Activated T-cell treated with anti-CD3 and anti-CD28 coated beads for 4 hours (primary cell): ENCODE measurements at regions not wholly inside any gene's neighbourhood (a gene's known extent, or its start where the extent isn't known, plus 50 kb on each side); places are given as distances from the start of the nearest gene placed in this dataset.
"Not testable (repeated sequence)": the region's sequence is repeated elsewhere in the genome, so short reads cannot be mapped to it uniquely, and the experiment has no call there.

Experiments
- DNase-seq: peaks from one replicate; pipeline ENCODE4 v3.0.0-alpha.2; 2020

DNA sequence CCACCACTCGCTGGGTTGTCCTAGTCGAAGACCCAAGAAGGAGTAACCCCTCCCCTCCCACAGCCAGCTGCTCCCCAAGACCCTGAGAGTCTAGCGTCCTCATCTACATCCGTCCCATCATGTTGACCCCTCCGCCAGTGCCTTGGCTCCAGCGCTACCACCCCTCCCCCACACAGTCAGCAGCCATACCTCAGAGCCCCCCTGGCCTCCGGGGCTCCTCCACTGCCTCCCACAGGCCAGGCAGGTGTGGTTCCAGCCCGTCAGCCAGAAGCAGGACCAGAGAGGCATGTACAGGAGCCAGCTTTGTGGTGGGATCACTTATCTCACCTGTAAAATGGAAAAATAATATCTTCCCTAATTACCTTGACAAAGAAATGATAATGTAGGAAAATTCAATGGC is 51.5 kb upstream of the PHF21B start:
- DNase-seq, result no peak

DNA sequence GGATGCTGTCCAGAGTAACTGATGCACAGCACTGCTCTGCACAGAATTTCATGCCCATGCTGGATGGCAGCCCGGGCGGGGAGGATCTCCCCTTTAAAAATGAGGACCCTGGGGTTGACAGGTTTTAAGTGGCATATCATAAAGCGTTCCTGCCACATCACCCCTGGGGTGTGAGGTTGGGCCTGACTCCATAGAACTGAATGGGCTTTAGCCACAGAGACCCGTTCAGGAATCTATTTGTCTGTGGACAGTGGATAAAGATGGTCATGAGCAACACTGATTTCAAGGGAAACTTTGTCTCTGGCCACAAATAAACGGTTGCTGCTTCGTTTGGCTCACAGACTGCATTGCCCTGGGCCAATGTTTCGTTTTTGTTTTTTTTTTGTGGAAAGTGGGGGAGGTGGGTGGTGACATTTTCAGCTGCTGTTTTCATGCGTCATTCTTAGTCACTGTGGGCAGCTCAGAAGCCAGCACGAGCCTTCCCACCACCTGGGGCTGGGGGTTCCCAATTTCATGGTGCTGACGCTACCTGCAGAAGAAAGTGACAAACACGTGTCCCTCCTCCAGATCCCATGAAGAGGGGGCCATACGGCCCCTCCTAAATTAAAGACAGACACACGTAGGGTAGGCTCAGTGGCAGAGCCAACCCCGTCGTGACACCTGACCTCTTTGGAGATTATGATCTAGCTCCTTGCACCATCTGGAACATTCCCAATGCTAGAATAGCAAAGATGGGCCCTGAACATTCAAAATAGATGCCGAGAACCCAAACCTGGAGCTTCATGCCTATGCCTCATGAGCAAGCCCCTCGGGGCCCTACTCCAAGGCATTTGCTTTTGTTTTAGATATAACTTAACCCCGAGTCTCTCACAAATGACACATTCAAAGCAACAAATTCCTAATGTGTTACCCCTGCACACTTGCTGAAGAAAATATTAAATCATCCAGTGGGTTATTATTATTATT is 54.8 kb upstream of the PHF21B start:
- peak; percentile 13 for DNase-seq

DNA sequence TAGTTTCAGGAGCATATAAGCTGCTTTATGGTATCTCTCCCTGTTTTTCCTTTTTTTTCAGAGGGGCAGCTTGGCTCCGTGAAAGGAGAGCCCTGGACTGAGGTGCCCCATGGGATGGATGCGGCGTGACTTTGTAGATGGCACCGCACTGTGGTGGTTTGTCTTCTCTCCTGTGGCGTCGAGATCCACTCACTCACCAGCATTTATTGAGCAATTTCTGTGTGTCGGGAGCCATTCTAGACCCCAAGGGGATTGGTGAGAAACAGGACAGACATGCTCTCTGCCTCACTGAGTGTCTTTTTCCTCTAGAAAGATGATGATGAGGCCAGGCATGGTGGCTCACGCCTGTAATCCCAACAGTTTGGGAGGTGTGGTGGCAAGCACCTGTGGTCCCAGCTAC is 55.9 kb upstream of the PHF21B start:
- no peak for DNase-seq

DNA sequence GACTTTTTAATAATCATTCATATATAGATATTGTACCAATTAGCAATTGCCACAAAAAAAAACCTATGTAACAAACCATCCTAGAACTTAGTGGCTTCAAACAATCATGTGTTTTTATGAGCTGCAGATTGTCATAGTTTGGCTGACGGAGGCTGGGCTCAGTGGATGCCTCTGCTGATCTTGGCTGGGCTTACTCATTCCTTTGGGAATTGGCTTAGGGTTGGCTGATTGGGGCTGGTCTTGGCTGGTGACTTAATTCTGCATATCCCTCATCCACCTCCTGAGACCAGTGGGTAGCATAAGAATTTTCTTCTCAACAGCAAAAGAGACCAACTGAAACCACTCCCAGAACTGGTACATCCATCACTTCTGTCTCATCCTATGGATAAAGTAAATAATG is 57.9 kb upstream of the PHF21B start:
- no peak for DNase-seq

DNA sequence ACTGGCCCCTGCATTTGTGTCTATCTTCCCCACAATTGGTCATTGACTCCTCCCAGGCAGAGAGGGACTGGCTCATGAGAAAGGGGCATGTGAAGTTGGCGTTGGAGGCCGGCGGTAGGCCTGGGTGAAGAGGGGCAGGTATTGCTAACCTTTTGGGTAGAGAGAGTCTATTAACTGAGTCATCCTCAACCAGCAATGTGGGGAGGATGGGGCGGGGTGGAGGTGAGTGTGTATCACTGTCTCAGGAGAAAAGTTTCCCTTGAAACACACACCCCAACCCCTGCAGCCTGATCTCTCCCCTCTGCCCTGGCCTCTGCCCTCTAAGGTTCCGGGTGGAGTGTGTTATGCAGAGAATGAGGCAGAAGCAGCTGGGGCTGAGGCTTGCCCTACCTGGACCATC is 60.1 kb upstream of the PHF21B start:
- DNase-seq, result no peak

DNA sequence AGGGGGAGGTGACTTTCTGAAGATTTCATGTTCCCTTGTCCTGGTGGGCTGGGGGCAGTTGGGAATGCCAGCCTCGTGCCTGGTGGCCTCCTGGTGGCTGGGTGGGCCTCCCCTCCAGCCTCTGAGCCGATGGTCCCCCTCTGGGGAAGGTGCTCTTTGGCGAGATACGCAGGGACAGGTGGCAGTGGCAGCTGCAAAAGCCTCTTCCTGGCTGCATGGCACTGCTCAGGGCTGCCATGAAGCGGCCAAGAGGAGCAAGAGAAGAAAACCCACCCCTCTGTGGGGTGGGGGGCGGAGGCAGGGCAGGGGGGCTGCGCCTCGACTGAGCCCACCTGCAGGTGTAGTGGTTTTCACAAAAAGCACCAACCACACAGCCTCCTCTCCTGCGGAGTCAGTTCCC is 61.8 kb upstream of the PHF21B start:
- no peak for DNase-seq

DNA sequence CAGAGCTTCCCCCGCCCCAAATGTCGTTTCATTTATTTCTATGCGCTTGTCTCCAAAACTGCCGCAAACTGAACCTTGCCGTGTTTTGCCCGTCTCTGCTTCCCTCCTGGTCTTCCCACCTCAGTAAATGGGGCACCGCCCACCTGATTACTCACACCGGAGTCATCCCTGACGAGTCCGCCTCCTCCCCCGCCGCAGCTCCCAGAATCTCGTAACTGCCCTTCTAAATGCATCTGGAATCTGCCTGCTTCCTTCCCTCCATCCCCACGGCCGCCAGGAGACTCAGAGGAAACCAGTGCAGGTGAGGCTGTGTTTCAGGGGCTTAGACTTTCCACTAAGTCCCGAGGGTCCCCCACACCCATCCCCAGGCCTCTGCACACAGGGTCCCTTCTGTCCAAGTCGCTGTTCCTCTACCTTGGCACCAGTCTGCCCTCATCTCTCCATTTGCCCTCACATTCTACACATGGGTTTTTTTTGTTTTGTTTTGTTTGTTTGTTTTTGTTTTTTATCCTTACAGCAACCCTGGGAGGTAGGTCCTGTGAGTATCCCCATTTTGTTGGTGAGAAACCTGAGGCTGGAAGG is 62.6 kb upstream of the PHF21B start:
- DNase-seq, result no peak

DNA sequence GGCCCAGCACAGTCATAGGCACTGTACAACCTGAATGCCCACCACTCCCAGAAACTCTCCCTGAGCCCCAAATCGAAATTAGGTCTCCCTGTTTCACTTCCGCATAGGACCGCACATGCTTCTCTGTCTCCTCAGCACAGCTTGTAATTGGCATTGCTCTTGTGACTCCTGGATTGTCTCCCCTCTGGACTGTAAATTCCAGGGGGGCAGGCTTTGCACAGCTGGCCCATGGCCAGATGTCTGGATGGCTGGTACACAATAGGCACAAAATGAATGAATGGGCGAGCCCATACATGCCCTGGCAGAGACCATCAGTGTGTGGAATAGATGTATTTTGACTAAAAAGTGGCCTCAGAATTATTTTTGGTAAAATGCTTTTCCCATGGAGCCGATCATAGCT is 63.3 kb upstream of the PHF21B start:
- DNase-seq, result no peak

DNA sequence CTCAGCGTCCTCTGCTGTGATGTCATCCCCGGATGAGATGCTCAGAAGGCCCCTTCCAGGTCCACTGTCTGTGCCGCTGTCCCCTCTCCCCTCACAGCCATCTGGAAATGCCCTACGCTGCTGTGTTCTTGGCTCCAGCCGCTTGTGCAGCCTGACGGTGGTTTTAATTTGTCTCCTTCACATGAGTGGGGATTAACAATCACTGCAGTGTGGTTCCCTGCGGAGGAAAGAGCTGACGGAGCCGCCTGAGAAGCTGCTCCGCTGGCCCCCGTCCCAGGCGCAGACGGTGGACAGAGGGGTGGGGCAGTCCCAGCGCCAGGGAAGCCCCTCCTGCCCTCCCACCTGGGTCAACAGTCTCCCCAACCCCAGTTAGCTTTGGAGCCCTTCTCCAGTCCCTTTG is 67.5 kb upstream of the PHF21B start:
- DNase-seq, result no peak

DNA sequence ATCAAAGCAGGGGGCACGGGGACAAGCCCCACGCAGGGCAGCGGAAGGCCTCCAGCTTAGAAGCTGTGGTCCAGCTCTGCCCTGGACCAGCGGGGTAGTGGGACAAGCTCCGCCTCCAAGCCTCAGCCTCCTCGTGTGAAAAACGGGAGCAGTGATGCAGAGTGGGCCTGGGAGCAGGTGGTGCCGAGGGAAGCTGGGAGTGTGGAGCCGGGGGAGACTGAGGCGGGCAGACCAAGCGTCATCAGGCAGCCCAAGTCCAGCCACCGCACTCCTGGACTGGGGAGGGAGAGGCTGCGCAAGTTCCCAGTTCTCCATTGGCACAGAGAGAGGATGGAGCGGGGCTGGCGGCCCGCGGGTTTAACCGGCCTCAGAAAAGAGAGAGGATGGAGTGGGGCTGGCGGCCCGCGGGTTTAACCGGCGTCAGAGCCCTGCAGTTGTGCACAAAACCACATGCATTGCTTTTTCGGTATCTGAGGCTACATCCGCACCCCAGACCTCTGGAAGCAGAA is 68.1 kb upstream of the PHF21B start:
- no peak for DNase-seq

DNA sequence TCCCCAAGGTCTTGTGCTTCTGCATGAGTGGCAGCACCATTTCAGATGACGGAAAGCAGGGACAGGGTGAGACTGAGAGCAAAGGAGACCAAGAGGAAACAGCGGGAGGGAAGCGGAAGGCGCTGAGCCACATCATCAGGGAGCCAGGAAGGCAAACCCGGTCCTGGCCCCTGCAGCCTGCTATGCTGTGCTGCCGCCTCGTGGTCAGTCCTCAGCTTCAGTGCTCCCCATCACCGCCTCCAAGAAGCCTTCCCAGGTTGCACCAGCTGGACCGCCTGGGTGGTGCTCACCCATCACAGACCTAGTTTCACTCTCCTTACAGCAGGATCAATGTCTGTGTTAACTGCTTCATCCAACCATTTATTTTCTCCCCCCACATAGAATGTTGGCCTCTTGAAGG is 73.0 kb upstream of the PHF21B start:
- no peak for DNase-seq

DNA sequence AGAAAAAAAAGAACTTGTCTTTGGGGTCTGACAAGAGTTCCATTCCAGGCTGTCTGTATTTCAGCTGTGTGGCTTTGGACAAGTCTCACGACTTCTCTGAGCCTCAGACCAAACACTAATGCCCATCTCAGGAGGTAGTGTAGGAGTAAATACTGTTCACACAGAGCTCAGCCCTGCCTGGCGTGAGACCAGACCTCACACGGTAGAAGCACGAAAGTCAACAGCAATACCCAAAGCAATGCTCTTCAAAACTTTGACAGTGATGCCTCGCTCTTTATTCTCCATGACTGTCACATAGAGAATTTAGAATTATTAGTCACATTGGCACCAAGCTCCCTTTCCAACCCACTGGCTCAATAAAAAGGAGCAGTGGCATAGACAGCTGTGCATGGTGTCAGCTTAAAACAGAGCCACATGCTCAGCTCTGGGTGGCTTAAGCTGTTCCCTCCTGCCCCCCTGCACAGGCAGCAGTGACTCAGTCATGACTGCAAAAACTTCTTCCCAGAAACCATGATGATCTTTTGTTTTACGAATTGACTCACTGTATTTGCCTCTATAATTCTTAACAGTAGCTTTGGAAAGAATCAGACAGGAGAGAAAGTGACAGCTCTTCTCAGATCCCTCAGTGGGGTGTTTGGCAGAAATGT is 74.0 kb upstream of the PHF21B start:
- no peak for DNase-seq

DNA sequence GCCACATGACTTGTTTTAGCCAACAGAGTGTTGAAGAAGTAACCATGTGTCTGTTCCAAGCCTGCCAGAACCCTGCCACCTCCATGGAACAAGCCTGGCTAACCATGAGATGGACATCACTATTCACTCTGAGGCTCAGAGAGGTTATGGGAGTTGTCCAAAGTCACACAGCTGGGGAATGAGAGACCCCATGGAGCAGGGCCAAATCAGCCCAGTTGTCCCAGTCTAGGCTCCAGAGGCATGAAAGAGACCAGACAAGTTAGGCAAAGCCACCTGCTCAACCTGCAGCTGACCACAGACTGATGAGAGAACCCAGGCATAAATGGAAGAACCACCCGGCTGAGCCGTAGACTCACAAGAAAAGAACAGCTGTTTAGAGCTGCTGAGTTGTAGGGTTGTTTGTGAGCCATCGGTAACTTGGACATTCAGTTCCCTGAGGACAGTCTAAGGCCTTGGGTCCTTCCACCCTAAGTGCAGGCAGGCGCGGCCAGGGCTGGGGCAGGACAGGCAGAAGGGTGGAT is 74.7 kb upstream of the PHF21B start:
- no peak for DNase-seq

DNA sequence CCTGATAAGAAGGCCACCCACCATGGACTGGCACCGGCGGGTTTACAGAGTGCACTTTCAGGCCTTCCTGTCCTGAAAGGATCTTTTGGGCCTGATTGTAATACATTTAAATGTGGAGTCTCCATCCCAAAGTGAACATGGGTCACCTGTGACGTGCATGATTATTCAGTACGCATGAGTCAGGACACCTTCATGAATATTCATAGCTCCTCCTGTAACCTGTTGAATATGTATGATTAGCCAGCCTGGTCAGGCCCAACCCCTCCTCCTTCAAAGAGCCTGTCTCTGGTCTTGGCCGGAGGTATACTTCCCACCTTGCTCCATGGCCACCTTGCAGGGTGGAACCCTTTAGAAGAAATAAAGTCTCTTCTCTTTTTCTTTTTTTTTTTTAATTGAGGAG is 75.9 kb upstream of the NUP50 start:
- DNase-seq, result no peak

DNA sequence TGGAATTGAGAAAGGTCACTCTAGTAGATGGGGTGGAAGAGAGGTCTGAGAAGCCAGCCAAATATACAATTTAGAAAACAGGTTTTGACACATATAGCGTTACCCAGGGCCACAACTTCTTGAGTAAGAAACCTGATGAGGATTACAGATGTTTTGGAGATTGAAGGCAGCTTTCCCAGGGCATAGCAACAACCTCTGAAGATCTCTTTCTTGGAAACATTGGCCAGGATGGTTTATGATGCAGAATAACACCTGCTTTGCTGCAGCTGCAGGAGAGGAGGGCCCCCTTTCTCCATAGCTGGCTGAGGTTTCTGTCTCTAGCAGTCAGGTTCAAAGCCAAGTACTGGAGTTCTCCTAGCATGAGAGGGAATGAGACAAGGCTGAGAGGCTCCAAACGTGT is 75.1 kb upstream of the NUP50 start:
- no peak for DNase-seq

DNA sequence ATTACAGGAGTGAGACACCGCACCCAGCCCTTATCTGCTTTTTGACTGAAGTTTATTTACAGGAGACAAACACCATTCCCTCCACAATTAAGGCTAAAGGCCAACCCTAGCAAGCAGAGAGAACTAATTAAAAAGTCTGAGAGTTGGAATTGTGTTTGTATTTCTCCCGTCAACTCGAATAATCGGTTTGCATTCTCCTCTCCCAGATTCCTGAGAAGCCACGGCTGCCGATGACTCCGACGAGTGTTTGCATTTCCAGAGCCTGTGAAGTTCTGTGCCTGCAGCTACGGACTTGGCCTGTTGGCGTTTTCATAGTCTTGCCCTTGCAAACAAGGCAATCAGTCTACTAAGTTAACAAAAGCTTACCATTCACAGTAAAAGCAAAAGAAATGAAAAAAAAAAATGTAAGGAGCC is 73.2 kb upstream of the NUP50 start:
- DNase-seq, result no peak

DNA sequence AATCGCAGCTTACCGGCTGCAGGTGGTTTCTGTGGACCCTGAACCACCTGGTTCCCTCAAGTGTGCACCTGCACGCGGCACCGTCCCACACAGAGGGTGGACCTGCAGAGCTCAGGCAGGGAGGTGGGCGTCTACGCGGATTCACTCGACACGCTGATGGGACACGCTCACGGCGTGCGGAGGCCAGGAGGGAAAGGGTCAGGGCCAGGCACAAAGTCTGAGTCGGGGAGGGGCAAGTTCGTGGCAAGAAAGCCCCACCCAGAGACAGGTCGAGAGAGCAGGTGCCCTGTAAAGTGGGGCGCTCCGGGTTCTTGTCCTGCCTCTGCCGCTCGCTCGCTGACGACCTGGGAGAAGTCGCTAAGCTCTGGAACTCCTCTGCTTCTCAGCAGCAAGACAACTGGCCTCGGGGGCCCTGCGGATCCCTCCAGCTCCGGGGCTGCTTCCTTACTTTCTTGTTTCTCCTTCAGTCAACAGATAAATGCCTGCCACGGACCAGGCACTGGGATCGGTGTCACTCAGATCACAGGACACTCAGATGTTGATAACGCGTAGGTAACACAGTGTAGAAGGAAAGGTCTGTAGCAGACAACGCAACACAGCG is 72.4 kb upstream of the NUP50 start:
- no peak for DNase-seq

DNA sequence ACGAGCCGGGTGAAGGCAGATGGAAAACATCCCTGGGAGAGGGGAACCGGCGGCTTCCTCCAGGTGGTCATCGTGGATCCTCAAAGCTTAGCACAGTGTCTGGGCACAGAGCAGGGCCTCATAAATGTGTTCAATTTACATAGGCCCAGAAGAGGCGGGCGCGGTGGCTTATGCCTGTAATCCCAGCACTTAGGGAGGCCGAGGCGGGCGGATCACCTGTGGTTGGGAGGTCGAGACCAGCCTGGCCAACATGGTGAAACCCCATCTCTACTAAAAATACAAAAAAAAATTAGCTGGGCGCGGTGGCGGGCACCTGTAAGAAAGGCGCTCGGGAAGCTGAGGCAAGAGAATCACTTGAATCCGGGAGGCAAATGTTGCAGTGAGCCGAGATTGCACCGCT is 71.8 kb upstream of the NUP50 start:
- not testable (repeated sequence) for DNase-seq

DNA sequence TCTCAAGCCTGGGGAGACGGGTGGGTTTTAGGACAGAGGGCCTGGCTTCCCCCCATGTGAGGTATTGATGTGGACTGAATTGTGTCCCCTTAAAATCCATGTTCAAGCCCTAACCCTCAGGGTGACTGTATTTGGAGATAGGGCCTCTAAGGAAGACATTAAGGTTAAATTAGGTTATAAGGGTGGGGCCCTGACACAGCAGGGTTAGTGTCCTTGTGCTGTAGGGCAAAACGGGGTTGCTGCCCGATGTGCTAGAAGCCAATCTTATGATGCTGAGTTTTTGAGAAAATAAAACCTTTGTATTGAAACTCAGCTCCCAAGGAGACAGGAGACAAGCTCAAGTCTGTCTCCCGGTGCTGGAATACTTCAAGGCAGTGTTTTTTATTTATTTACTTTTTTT is 71.1 kb upstream of the NUP50 start:
- no peak for DNase-seq

DNA sequence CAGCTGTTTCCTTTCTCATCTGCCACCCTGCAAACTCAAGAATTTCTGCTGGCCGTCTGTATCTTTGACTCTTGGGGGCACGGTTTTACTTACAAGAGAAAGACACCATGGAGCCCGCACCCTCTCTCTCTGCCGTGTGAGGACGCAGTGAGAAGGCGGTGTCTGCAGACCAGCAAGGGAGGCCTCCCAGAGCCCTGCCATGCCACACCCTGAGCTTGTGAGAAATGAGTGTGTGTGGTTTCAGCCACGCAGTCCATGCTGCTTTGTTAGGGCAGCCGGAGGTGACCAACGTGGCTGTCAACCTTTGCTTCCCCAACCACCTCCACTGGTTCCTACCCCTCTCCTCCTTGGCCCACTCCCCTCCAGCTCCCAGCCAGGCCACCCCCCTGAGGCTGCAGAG is 70.1 kb upstream of the NUP50 start:
- DNase-seq, result no peak

DNA sequence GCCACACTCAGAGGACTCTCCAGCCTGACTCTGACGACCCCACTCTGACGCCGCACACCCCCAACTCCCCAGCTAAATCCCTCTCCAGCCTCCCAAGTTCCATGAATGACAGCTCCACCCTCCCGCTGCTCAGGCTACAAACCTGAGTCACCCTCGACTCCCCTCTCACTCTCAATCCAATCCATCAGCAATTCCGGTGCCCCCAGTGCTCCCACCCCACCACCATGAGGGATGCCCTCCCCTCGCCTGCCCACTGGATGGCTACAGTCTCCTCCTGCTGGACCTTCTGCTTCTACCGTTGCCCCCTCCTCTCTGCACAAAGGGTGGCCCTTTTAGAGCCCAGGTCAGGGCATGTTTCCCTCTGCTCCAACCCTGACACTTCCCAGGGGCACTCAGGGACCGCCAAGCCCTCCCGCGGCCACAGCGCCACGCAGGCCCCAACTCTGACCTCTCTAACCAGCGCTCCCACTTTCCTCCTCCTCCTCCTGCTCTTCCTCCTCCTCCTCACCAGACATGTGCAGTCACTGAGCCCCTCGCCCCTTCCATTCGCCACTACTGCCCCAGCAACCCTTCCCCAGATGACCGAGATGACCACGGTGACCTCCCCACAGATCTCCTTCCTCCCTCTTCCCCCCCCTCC is 69.5 kb upstream of the NUP50 start:
- DNase-seq, result no peak

DNA sequence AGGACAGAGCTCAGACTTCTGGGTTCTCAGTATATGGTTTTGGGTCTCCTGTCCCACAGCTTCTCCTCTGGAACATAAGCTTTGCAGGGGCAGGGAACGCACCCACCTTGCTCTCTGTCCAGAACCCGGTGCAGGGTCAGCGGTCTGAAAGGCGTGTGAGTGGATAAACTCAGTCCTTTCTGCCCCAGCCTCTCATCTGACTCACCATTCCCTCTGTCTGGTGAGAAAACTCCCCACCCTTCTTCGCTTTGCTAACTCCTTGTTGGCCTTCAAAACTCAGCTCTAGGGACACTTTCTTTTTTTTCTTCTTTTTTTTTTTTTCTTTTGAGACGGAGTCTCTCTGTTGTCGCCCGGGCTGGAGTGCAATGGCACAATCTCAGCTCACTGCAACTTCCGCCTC is 68.9 kb upstream of the NUP50 start:
- no peak for DNase-seq
